ENCODE measurements at regions not wholly inside any gene's neighbourhood (a gene's known extent, or its start where the extent isn't known, plus 50 kb on each side); places are given as distances from the start of the nearest gene placed in this dataset.

DNA sequence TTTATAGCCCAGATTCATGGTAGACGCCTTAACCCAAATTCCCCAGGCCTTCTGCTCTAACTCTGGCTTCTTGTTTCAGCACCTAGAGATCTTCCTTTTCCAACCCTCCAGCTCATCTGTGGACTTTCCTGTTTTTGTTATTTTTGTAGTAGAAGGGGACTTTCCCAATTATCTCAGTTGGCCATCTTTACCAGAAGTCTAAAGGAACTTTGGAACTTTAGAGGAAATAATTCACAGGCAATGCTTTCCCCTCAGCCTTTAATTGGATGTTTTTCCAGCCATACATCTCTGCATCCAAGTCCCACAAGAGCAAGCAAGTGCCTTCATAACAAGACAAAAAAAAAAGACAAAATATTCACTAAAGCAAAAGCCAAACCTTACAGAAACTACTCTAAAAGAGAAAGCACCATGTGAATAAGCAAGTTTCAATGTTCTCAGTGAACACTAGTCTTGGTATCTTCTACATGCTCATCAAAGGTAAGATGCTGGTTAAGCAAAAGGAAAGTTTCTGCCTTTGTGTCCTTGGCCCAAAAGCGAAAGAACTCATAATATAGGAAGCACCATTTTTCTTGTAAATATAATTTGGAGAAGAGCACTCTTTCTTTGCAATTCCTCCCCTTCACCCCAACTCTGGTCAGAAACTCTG is 377.3 kb downstream of the SETD4 start:
- TF ChIP-seq, protein P1, sequence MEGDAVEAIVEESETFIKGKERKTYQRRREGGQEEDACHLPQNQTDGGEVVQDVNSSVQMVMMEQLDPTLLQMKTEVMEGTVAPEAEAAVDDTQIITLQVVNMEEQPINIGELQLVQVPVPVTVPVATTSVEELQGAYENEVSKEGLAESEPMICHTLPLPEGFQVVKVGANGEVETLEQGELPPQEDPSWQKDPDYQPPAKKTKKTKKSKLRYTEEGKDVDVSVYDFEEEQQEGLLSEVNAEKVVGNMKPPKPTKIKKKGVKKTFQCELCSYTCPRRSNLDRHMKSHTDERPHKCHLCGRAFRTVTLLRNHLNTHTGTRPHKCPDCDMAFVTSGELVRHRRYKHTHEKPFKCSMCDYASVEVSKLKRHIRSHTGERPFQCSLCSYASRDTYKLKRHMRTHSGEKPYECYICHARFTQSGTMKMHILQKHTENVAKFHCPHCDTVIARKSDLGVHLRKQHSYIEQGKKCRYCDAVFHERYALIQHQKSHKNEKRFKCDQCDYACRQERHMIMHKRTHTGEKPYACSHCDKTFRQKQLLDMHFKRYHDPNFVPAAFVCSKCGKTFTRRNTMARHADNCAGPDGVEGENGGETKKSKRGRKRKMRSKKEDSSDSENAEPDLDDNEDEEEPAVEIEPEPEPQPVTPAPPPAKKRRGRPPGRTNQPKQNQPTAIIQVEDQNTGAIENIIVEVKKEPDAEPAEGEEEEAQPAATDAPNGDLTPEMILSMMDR (IDR thresholded peaks at IDR 0.05), result no peak
- no peak for TF ChIP-seq POLR2A (IDR thresholded peaks at IDR 0.05; ENCODE audit: low read length)
- no peak for TF ChIP-seq MYC (IDR thresholded peaks at IDR 0.05; ENCODE audit: borderline replicate concordance, low read length)
- TF ChIP-seq RAD21 (conservative IDR thresholded peaks at IDR 0.05 in 1 of 2, IDR thresholded peaks at IDR 0.05 in 1 of 2), result no peak
- TF ChIP-seq, protein P2, sequence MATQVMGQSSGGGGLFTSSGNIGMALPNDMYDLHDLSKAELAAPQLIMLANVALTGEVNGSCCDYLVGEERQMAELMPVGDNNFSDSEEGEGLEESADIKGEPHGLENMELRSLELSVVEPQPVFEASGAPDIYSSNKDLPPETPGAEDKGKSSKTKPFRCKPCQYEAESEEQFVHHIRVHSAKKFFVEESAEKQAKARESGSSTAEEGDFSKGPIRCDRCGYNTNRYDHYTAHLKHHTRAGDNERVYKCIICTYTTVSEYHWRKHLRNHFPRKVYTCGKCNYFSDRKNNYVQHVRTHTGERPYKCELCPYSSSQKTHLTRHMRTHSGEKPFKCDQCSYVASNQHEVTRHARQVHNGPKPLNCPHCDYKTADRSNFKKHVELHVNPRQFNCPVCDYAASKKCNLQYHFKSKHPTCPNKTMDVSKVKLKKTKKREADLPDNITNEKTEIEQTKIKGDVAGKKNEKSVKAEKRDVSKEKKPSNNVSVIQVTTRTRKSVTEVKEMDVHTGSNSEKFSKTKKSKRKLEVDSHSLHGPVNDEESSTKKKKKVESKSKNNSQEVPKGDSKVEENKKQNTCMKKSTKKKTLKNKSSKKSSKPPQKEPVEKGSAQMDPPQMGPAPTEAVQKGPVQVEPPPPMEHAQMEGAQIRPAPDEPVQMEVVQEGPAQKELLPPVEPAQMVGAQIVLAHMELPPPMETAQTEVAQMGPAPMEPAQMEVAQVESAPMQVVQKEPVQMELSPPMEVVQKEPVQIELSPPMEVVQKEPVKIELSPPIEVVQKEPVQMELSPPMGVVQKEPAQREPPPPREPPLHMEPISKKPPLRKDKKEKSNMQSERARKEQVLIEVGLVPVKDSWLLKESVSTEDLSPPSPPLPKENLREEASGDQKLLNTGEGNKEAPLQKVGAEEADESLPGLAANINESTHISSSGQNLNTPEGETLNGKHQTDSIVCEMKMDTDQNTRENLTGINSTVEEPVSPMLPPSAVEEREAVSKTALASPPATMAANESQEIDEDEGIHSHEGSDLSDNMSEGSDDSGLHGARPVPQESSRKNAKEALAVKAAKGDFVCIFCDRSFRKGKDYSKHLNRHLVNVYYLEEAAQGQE (IDR thresholded peaks at IDR 0.05), result no peak

Measured in A549 (cell line).